A549 (cell line): ENCODE measurements at regions not wholly inside any gene's neighbourhood (a gene's known extent, or its start where the extent isn't known, plus 50 kb on each side); places are given as distances from the start of the nearest gene placed in this dataset.

Source experiments
- CTCF ChIP-seq: fragments of >200 bp; sonication (Bioruptor Twin); formaldehyde crosslinking; IDR thresholded peaks from 3 replicates; pipeline ENCODE4 v1.5.1; 2016
- POLR2A ChIP-seq: IDR thresholded peaks from 2 replicates; pipeline ENCODE4 v1.6.1; 2012; ENCODE audit warnings: mild to moderate bottlenecking, low read length
- POLR2AphosphoS2 ChIP-seq: conservative IDR thresholded peaks from 2 replicates; pipeline ENCODE4 v1.6.1; 2012; ENCODE audit warnings: low read length, improper control_type of control experiment, inconsistent platforms
- REST ChIP-seq: fragments of 200-600 bp; sonication (generic); IDR thresholded peaks from 2 replicates; pipeline ENCODE4 v1.6.1; 2016; ENCODE audit warnings: antibody characterized with exemption, mild to moderate bottlenecking, moderate library complexity

GRCh38 chr5:93092349-93093105 is 488.5 kb downstream of the NR2F1-AS1 start:
- TF ChIP-seq POLR2AphosphoS2 (no peak), CTCF (peak; percentile 46), POLR2A (no peak), REST (no peak)
